NB4 (cell line): ENCODE measurements at regions not wholly inside any gene's neighbourhood (a gene's known extent, or its start where the extent isn't known, plus 50 kb on each side); places are given as distances from the start of the nearest gene placed in this dataset.
"Not testable (repeated sequence)": the region's sequence is repeated elsewhere in the genome, so short reads cannot be mapped to it uniquely, and the experiment has no call there.

Experiments used
- TF ChIP-seq, protein P1 (sequence below): IDR thresholded peaks from one replicate; pipeline ENCODE4 v1.5.1; 2012; ENCODE audit warnings: low read depth, low read length
- TF ChIP-seq, protein P2 (sequence below): IDR thresholded peaks from 2 replicates; pipeline ENCODE4 v1.6.1; 2011; ENCODE audit warnings: low read depth, low read length

- TF ChIP-seq, protein P1, sequence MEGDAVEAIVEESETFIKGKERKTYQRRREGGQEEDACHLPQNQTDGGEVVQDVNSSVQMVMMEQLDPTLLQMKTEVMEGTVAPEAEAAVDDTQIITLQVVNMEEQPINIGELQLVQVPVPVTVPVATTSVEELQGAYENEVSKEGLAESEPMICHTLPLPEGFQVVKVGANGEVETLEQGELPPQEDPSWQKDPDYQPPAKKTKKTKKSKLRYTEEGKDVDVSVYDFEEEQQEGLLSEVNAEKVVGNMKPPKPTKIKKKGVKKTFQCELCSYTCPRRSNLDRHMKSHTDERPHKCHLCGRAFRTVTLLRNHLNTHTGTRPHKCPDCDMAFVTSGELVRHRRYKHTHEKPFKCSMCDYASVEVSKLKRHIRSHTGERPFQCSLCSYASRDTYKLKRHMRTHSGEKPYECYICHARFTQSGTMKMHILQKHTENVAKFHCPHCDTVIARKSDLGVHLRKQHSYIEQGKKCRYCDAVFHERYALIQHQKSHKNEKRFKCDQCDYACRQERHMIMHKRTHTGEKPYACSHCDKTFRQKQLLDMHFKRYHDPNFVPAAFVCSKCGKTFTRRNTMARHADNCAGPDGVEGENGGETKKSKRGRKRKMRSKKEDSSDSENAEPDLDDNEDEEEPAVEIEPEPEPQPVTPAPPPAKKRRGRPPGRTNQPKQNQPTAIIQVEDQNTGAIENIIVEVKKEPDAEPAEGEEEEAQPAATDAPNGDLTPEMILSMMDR, result not testable (repeated sequence)
- TF ChIP-seq, protein P2, sequence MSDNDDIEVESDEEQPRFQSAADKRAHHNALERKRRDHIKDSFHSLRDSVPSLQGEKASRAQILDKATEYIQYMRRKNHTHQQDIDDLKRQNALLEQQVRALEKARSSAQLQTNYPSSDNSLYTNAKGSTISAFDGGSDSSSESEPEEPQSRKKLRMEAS, result not testable (repeated sequence)
Observed at GRCh38 chr11:49817705-49818430, 134.3 kb upstream of the OR4C13 start.
